ENCODE measurements at regions not wholly inside any gene's neighbourhood (a gene's known extent, or its start where the extent isn't known, plus 50 kb on each side); places are given as distances from the start of the nearest gene placed in this dataset.

DNA sequence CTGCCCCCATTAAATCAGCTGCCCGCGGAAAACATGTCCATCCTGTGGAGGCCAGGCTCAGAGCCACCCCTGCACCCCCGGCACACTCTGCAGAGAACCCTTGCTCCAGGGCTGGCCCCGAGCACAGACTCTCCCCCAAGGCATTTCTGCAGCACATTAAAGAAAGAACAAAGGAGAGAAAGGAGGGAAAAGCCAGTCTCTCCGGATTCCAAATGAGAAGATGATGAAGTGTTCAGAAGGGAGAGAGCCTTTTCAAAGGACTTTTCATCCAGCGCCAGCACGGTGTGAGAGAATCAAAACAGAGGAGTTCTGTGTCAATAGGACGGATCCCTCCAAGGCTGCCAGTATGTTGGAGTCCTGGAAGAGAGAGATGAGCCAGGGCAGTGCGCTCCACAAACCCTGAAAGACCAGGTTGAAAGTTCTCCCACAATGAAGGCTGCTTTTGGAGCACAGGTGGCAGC is 498.3 kb downstream of the NPHP4 start:
- TF ChIP-seq, protein P1, sequence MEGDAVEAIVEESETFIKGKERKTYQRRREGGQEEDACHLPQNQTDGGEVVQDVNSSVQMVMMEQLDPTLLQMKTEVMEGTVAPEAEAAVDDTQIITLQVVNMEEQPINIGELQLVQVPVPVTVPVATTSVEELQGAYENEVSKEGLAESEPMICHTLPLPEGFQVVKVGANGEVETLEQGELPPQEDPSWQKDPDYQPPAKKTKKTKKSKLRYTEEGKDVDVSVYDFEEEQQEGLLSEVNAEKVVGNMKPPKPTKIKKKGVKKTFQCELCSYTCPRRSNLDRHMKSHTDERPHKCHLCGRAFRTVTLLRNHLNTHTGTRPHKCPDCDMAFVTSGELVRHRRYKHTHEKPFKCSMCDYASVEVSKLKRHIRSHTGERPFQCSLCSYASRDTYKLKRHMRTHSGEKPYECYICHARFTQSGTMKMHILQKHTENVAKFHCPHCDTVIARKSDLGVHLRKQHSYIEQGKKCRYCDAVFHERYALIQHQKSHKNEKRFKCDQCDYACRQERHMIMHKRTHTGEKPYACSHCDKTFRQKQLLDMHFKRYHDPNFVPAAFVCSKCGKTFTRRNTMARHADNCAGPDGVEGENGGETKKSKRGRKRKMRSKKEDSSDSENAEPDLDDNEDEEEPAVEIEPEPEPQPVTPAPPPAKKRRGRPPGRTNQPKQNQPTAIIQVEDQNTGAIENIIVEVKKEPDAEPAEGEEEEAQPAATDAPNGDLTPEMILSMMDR (IDR thresholded peaks at IDR 0.05), result no peak
- TF ChIP-seq POLR2A (IDR thresholded peaks at IDR 0.05), result no peak

Measured in right lobe of liver (tissue), 4 donors.